Lung microvascular endothelial cell (primary cell): ENCODE measurements at regions not wholly inside any gene's neighbourhood (a gene's known extent, or its start where the extent isn't known, plus 50 kb on each side); places are given as distances from the start of the nearest gene placed in this dataset.
"Not testable (repeated sequence)": the region's sequence is repeated elsewhere in the genome, so short reads cannot be mapped to it uniquely, and the experiment has no call there.

Source experiments
- DNase-seq, 2 donors: peaks; one replicate each; pipeline versions ENCODE4 v3.0.0 to v3.0.0-alpha.2; 2010; ENCODE audit warnings: low read depth in 2 of 2

DNA sequence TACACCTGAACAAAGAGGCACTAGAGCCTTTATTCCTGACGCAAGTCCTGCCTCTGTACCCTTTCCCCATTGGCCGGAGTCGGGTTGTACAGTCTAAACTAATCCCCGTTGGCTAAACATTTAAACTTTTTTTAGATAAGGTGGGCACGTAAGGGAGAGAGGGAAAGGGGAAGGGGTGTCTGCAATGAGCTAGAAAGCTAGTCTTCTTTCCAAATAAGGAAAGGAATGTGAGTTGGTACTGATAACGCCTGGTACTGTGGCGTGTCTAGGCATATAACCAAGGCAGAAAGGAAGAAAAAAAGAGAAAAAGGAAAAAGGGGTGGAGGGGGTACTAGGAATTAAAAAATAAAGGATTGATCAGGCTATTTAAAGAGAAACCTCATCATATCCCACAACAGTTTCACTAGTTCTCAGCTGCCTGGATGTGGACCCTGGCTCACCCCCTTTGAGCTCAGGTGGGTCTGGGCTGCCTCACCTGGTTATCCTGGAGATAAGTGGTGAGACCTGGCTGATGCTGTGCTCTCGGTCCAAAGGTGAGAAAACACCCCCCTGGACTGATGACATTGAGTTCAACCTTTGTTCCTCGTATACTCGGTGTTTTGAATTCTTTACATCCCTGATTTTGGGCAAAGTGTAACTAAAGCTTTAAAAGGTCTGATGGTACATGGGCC is 90.9 kb upstream of the EEF2KMT start:
- no peak for DNase-seq

DNA sequence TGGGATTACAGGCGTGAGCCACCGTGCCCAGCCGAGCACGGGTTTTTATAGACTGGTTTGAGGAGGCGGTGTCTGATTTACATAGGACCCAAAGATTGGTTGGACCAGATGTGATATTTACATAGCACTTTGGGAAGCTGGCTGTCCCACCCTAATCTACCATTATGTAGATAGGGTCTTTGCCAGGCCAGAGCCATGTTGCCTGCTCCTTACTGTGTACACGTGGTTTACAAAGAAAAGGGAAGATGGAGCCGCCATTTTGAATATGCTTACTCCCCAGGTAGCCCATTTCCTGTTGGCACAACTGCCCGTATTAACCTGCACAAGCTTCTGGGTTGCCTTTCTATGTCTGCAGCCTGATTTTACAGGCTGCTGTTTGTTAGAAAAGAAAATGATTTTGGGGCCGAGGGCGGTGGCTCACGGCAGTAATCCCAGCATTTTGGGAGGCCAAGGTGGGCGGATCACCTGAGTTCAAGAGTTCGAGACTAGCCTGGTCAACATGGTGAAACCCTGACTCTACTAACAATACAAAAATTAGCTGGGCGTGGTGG is 89.9 kb upstream of the EEF2KMT start:
- no peak for DNase-seq

DNA sequence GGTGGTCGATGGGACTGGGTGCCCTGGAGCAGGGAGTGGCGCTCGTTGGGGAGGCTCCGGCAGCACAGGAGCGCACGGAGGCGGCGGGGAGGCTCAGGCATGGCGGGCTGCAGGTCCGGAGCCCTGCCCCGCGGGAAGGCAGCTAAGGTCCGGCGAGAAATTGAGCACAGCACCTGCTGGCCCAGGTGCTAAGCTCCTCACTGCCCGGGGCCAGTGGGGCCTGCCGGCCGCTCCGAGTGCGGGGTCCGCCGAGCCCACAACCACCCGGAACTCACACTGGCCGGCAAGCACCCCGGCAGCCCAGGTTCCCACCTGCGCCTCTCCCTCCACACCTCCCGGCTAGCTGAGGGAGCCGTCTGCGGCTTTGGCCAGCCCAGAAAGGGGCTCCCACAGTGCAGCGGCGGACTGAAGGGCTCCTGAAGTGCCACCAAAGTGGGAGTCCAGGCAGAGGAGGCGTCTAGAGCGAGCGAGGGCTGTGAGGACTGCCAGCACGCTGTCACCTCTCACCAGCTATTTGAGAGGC is 88.8 kb upstream of the EEF2KMT start:
- DNase-seq = no peak

DNA sequence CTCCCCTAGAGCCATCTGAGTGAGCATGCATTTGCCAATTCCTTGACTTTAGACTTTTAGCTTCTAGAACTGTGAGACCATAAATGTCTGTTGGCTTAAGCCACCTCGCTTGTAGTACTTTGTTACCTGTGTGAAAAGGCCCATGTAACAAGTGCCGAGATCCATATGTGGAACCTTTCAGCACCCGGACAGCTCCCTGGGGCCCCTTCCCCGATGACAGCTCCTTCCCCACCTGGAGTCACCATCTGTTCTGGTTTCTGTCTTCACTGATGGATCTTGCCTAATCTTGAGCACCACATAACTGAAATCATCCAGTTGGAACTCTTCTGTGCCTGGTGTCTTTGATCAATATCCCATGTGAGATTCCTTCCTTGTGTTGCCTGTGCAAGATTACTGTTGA is 78.9 kb upstream of the EEF2KMT start:
- DNase-seq = no peak

DNA sequence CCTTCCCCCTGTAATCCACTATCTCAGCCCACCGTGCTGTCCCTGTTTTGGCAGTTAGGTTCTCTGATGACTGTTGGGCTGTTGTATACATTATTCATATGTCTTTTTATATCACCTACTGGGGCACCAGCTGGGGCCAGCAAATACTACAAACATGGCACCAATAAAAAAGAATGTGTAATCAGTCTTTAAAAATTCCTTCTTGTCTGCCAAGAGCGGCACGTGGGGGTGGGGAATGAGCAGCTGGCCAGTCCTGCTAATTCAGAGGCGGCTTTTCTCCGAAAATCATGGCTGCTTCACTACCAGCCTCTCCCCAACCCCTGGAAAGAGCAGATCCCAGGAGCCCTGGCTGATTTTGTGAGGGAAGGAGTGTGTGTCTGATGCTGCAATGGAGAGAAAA is 77.7 kb upstream of the EEF2KMT start:
- DNase-seq = no peak

DNA sequence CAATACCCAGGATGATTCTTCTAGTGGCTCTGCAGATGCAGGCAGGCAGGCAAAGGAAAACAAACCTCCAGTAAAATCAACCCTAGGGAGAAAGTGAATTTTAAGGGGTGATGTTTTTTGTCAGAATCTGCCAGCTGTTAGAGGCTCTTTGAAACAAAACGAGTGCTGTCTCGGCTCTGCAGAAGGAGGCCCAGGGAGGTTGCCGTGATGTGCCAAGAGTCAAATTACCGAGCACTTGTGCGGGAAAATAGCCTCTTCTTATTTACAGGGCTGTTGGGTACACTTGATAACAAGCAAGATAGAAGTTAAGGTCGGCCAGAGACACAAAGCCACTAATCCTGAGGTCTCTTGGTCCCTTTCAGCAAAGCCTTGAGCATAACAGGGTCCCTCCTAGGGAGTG is 68.9 kb upstream of the EEF2KMT start:
- DNase-seq = no peak

DNA sequence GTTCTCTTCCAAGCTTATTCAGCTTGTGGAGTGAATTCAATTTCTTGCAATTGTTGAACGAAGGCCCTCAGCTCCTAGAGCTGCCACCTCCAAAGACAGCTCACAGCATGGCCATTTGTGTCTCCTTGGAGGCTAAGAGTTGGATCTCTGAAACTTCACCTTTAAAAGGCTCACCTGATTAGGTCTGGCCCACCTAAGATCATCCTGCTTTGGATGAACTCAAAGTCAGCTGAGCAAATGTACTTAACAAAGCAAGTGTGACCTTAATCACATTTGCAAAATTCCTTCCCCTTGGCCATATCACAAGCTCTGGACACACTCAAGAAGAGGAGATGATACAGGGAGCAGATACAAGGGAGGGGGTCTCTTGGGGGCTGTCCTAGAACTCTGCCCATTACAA is 67.8 kb upstream of the EEF2KMT start:
- DNase-seq = not testable (repeated sequence)

DNA sequence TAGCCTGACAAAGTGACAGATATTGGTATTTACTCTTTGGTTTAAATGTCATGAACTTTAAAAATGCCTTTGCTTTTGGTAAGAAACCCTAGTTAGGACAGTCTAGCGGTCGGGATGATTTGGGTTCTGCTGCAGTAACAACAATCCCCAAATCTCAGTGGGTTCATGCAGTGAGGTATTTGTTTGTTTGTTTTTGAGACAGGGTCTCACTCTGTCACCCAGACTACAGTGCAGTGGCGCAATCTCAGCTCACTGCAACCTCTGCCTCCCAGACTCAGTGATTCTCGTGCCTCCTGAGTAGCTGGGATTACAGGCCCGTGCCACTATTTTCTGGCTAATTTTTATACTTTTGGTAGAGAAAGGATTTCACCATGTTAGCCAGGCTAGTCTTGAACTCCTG is 65.2 kb upstream of the EEF2KMT start:
- not testable (repeated sequence) for DNase-seq

DNA sequence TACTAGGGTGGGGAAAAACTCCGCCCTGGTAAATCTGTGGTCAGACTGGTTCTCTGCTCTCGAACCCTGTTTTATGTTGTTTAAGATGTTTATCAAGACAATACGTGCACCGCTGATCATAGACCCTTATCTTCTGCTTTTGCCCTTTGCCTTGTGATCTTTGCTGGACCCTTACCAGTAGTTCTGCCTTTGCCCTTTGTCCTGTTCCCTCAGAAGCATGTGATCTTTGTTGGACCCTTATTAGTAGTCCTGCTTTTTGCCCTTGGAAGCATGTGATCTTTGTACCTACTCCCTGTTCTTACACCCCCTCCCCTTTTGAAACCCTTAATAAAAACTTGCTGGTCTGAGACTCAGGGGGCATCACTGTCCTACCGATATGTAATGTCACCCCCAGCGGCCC is 64.3 kb upstream of the EEF2KMT start:
- DNase-seq = not testable (repeated sequence)

DNA sequence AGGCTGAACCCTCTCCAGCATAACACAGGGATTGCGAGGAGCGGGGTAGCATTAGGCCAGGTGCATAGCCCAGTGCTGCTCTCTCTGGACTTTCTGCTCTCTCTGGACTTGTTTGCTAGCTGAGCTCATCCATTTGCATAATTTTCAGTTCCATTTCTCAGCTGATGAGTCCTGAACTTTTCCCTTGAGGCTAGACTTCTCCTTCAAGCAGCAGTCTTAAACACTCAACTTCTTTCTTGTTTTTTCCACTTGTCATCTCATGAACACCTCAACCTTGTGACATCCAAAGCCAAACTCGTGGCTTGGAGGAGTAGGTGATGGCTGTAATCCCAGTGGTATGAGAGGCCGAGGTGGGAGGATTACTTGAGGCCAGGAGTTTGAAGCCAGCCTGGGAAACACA is 62.4 kb upstream of the EEF2KMT start:
- DNase-seq = not testable (repeated sequence)

DNA sequence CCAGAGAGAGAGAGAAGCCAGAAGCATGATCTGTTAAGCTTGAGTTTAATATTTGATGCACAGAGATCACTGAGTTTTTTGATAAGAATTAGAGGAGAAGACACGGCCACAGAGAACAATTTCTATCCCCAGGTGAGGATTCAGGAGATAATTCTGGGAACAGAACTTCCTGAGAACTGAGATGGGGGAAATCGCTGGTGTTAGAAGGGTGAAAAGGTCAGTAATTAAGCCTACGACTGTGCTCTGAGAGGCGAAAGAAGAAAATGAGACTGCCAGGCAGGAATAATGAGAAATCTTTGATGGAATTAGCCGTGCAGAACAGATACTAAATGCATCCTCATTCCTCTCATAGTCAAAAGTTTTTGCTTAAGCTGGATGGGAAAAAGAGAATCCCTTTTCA is 61.9 kb upstream of the EEF2KMT start:
- DNase-seq = not testable (repeated sequence)

DNA sequence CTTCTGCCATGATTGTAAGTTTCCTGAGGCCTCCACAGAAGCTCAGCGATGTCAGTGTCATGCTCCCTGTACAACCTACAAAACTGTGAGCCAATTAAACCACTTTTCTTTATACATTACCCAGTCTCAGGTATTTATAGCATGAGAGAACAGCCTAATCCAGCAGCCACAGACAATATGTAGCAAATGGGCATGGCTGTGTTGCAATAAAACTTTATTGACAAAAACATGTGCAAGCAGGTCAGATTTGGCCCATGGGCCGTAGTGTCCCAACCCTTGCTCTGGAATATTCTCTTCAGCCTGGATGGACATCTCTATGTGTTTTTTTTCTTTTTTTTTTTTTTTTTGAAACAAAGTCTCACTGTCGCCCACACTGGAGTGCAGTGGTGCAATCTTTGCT is 60.9 kb upstream of the EEF2KMT start:
- DNase-seq = no peak

DNA sequence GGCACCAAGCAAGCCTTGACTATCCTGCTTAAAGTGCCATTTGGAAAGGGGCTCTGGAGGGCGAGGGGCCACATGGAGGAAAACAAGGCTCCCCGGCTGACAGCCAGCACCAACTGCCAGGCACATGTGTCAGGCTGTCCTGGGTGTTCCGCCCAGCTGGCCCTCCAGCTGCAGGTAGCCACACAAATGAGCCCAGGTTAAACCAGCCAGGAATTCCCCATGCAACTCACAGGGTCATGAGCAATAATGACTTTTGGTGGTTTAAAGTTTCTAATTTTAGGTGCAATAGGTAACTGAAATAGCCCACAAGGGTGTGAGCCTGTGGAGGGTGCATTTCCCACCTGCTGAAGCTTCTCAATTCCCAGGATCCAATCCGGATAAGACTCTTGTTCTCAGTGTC is 58.9 kb upstream of the EEF2KMT start:
- DNase-seq = not testable (repeated sequence)

DNA sequence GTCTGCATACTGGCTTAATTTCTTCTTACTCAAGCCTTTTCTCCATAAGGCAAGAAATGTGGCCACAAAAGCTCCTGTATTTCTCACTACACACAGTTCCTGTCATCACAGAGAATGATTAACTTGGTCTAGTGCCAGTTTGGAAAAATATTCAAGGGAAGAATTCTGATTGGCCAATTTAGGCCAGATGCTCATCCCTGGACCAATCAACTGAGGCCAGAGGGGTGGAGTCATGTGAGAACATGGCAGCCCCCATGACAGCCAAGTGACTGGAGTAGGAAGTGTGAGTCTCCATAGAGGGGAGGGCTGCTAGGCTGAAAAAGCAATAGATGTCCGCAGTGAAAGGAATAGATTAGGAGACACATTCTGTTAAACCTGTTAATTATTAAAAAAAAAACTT is 56.4 kb upstream of the EEF2KMT start:
- not testable (repeated sequence) for DNase-seq

DNA sequence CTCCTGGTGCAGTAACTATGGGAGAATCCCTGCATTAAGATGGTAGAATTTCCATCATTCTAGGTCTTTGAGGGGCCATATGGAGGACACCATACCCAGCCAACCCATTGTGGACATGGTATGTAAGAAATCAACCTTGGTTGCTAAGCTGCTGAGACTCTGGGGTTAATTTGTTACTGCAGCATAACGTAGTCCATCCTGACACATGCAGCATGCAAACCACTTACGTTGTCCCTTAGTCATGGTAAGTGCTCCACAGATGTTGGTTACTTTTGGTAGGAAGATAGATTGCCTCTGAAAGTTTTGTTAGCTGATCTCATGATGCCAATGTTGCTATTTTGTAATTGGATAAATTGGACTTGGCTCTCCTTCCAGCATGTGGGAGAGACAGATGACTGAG is 53.8 kb upstream of the EEF2KMT start:
- DNase-seq = not testable (repeated sequence)
